ENCODE measurements at regions not wholly inside any gene's neighbourhood (a gene's known extent, or its start where the extent isn't known, plus 50 kb on each side); places are given as distances from the start of the nearest gene placed in this dataset.

DNA sequence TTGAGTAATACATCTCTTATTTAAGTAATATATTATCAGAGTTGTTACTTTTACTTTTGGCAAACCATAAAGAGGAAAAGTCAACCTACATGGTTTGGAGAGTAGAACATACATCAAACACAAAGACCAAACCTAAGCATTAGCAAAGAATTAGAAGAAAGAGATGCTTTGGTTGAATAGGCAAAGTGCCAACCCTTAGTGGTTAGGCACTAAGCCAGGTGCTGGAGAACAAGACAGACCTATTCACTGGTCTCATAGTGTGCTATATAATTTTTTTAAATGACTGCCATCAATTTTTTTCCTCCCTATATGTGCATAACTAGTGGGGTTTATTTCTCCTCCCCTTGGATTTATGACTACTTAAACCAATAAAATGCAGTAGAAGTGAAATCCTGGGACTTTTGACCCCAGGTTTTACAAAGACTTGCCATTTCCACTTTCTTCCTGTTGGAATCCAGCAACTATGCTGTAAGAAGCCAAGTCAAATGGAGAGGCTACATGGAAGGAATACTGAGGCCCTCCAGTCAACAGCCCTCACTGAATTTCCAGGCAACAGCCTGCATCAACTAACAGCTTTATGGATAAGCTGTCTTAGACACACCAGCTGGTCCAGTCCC lies 69.8 kb upstream of the HAO2 start:
- Histone ChIP-seq H3K4me2 (replicated peaks; ENCODE audit: extremely low read depth, low read length, poor library complexity, severe bottlenecking) (no peak overlapping the region), H3K27me3 (ENCODE audit: control insufficient read depth in 2 of 2, insufficient read depth in 2 of 2, low read length in 2 of 2) (peaks cover 0 to 3% of the 10 kb centered on the region in 2 donors), H3K79me2 (ENCODE audit: insufficient read depth, low read length) (no peaks in the 10 kb centered on the region), H2AFZ (ENCODE audit: insufficient read depth, low read depth, low read length, poor library complexity, severe bottlenecking) (no peak overlapping the region), H3K36me3 (replicated peaks in 1 of 2; ENCODE audit: control insufficient read depth in 1 of 2, insufficient read depth in 2 of 2, low read length in 2 of 2) (no peaks in the 10 kb centered on the region), H3K9ac (ENCODE audit: insufficient read depth, low read length, poor library complexity, severe bottlenecking) (no peak overlapping the region), H4K20me1 (ENCODE audit: insufficient read depth, low read length) (no peaks in the 10 kb centered on the region), H3K4me1 (ENCODE audit: control insufficient read depth in 1 of 2, insufficient read depth in 2 of 2, low read length in 2 of 2) (no peaks in the 10 kb centered on the region), H3K4me3 (replicated peaks in 1 of 3; ENCODE audit: low read depth in 2 of 3, low read length in 3 of 3) (no peak overlapping the region), H3K27ac (ENCODE audit: low read depth in 1 of 2, low read length in 2 of 2) (no peak overlapping the region), H3K9me3 (replicated peaks in 1 of 2; ENCODE audit: control insufficient read depth in 1 of 2, insufficient read depth in 1 of 2, low read length in 2 of 2) (no peaks in the 10 kb centered on the region)
- H3K4me3 Mint-ChIP-seq = no peak overlapping the region
- H3K27me3 Mint-ChIP-seq (ENCODE audit: low read depth in 3 of 3) = peaks cover 8 to 13% (median 11%) of the 10 kb centered on the region in 3 donors
- no peaks in the 10 kb centered on the region for H3K36me3 Mint-ChIP-seq
- no peak for DNase-seq
- intact Hi-C loops (cut with micrococcal nuclease) = no loop called here
- H3K27ac Mint-ChIP-seq = no peak overlapping the region
- H3K9me3 Mint-ChIP-seq = peaks cover 0 to 2% (median 0%) of the 10 kb centered on the region in 7 donors
- TF ChIP-seq, protein P1, sequence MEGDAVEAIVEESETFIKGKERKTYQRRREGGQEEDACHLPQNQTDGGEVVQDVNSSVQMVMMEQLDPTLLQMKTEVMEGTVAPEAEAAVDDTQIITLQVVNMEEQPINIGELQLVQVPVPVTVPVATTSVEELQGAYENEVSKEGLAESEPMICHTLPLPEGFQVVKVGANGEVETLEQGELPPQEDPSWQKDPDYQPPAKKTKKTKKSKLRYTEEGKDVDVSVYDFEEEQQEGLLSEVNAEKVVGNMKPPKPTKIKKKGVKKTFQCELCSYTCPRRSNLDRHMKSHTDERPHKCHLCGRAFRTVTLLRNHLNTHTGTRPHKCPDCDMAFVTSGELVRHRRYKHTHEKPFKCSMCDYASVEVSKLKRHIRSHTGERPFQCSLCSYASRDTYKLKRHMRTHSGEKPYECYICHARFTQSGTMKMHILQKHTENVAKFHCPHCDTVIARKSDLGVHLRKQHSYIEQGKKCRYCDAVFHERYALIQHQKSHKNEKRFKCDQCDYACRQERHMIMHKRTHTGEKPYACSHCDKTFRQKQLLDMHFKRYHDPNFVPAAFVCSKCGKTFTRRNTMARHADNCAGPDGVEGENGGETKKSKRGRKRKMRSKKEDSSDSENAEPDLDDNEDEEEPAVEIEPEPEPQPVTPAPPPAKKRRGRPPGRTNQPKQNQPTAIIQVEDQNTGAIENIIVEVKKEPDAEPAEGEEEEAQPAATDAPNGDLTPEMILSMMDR (IDR thresholded peaks at IDR 0.05) = no peak
- no peaks in the 10 kb centered on the region for H3K4me1 Mint-ChIP-seq

DNA sequence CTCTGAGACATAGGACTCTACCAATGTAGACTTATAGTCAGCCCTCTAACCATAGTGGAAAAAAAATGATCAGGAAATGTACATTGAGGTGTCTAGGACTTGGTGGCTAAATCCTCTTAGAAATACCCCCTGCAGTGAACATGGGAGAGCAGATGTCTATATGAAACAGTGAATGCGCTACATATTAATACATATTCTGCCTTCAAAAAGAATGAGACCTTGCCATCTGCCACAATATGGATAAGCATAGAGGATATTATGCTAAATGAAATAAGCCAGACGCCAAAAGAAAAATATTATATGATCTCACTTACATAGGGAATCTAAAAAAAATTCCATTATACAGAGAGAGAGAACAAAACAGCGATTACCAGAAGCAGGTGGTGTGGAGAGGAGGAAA lies 66.6 kb upstream of the HAO2 start:
- H3K9ac ChIP-seq (ENCODE audit: insufficient read depth, low read length, poor library complexity, severe bottlenecking) = no peak overlapping the region
- Mint-ChIP-seq H3K4me3 (no peak overlapping the region), H3K36me3 (no peaks in the 10 kb centered on the region), H3K27ac (no peak overlapping the region), H3K9me3 (no peaks in the 10 kb centered on the region), H3K27me3 (ENCODE audit: low read depth in 3 of 3) (peaks cover 5 to 13% (median 13%) of the 10 kb centered on the region in 3 donors), H3K4me1 (no peaks in the 10 kb centered on the region)
- DNase-seq = no peak
- TF ChIP-seq, protein P1 (IDR thresholded peaks at IDR 0.05) = no peak
- intact Hi-C loops (cut with micrococcal nuclease) = no loop called here
- peaks cover 0 to 3% of the 10 kb centered on the region in 2 donors for H3K27me3 ChIP-seq (ENCODE audit: control insufficient read depth in 2 of 2, insufficient read depth in 2 of 2, low read length in 2 of 2)
- no peak overlapping the region for H3K27ac ChIP-seq (ENCODE audit: low read depth in 1 of 2, low read length in 2 of 2)
- H4K20me1 ChIP-seq (ENCODE audit: insufficient read depth, low read length) = no peaks in the 10 kb centered on the region
- H2AFZ ChIP-seq (ENCODE audit: insufficient read depth, low read depth, low read length, poor library complexity, severe bottlenecking) = no peak overlapping the region
- no peak overlapping the region for H3K4me2 ChIP-seq (replicated peaks; ENCODE audit: extremely low read depth, low read length, poor library complexity, severe bottlenecking)
- no CpG with 5 or more reads among the region's 3 CpGs for whole genome bisulfite sequencing (ENCODE audit: insufficient coverage)
- H3K36me3 ChIP-seq (replicated peaks in 1 of 2; ENCODE audit: control insufficient read depth in 1 of 2, insufficient read depth in 2 of 2, low read length in 2 of 2) = no peaks in the 10 kb centered on the region
- H3K9me3 ChIP-seq (replicated peaks in 1 of 2; ENCODE audit: control insufficient read depth in 1 of 2, insufficient read depth in 1 of 2, low read length in 2 of 2) = no peaks in the 10 kb centered on the region
- no peaks in the 10 kb centered on the region for H3K79me2 ChIP-seq (ENCODE audit: insufficient read depth, low read length)
- H3K4me1 ChIP-seq (ENCODE audit: control insufficient read depth in 1 of 2, insufficient read depth in 2 of 2, low read length in 2 of 2) = no peaks in the 10 kb centered on the region
- H3K4me3 ChIP-seq (replicated peaks in 1 of 3; ENCODE audit: low read depth in 2 of 3, low read length in 3 of 3) = no peak overlapping the region

All from CD14-positive monocyte (primary cell).